ENCODE measurements at regions not wholly inside any gene's neighbourhood (a gene's known extent, or its start where the extent isn't known, plus 50 kb on each side); places are given as distances from the start of the nearest gene placed in this dataset.
"Not testable (repeated sequence)": the region's sequence is repeated elsewhere in the genome, so short reads cannot be mapped to it uniquely, and the experiment has no call there.

- ATAC-seq: no peak
- H3K27me3 Mint-ChIP-seq (ENCODE audit: low read depth): no peaks in the 10 kb centered on the region
- peaks cover 15% of the 10 kb centered on the region for H3K9me3 Mint-ChIP-seq
Observed at GRCh38 chr9:26219961-26220360, 541.7 kb upstream of the TUSC1 start.

DNA sequence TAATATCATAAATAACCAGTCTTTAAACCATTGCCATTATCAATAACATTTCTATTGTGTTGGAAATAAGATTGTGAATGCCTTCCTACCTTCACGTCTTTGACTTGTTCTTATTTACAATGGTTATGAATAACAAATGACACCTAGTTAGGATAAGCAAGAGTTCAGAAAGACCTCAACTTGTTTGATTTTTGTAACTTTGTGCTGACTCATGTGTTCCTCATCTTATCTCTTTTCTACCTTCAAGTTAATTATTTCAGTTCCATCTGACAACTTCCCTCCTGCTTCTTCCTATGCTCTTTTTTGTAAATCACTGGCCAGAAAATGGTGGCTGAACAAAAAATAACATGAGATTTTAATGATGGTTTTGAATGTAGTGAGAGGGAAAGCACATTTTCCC is 538.5 kb upstream of the TUSC1 start:
- Mint-ChIP-seq H3K36me3 (ENCODE audit: insufficient read depth) (no peaks in the 10 kb centered on the region), H3K4me1 (ENCODE audit: low read depth) (no peaks in the 10 kb centered on the region), H3K4me3 (no peak overlapping the region), H3K27me3 (ENCODE audit: low read depth) (no peaks in the 10 kb centered on the region), H3K9me3 (peaks cover 21% of the 10 kb centered on the region)
- ATAC-seq: no peak
- DNase-seq: no peak

More at GRCh38 chr9:26219961-26220360, 541.7 kb upstream of the TUSC1 start:
- no peak overlapping the region for H3K4me3 Mint-ChIP-seq
- no peak for DNase-seq
- no peaks in the 10 kb centered on the region for H3K4me1 Mint-ChIP-seq (ENCODE audit: low read depth)
- H3K36me3 Mint-ChIP-seq (ENCODE audit: insufficient read depth): no peaks in the 10 kb centered on the region

- H3K9me3 Mint-ChIP-seq: peaks cover 26% of the 10 kb centered on the region
- H3K4me3 Mint-ChIP-seq; H3K36me3 Mint-ChIP-seq (ENCODE audit: insufficient read depth); DNase-seq; H3K4me1 Mint-ChIP-seq (ENCODE audit: low read depth); ATAC-seq; H3K27me3 Mint-ChIP-seq (ENCODE audit: low read depth): not testable (repeated sequence)
Observed at GRCh38 chr9:26214713-26215444, 536.6 kb upstream of the TUSC1 start.

DNA sequence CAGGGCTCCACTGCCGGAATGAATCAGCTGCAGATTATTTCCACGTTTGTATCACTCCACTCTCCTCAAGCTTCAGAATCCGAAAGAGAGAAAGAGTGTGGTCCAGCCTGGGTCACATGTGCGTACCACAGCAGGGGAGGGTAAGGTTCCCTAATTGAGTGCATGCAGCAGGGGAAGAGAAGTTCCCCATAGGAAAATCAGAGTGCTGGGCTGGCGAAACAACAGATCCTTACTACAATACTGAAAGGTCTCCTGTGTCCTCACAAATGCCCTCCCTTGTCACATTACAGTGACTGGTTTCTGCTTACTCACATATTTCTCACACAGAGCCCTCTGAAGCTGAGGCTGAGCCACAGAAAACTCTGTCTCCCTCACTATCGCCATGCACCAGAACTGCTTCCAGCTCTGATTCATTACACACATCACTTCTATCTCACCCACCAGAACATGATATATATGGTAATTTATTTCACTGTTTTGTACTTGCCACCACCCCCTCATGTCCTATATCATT is 532.2 kb upstream of the TUSC1 start:
- Mint-ChIP-seq H3K4me3 (no peak overlapping the region), H3K9me3 (peaks cover 17% of the 10 kb centered on the region), H3K4me1 (ENCODE audit: low read depth) (no peaks in the 10 kb centered on the region), H3K27me3 (ENCODE audit: low read depth) (no peaks in the 10 kb centered on the region), H3K36me3 (ENCODE audit: insufficient read depth) (no peaks in the 10 kb centered on the region)
- no peak for ATAC-seq
- DNase-seq: no peak

GRCh38 chr9:26205261-26205660 is 527.0 kb upstream of the TUSC1 start:
- DNase-seq: no peak
- no peak overlapping the region for H3K4me3 Mint-ChIP-seq
- ATAC-seq: no peak
- no peaks in the 10 kb centered on the region for H3K36me3 Mint-ChIP-seq (ENCODE audit: insufficient read depth)
- H3K4me1 Mint-ChIP-seq (ENCODE audit: low read depth): no peaks in the 10 kb centered on the region
- no peaks in the 10 kb centered on the region for H3K27me3 Mint-ChIP-seq (ENCODE audit: low read depth)
- peaks cover 7% of the 10 kb centered on the region for H3K9me3 Mint-ChIP-seq

DNA sequence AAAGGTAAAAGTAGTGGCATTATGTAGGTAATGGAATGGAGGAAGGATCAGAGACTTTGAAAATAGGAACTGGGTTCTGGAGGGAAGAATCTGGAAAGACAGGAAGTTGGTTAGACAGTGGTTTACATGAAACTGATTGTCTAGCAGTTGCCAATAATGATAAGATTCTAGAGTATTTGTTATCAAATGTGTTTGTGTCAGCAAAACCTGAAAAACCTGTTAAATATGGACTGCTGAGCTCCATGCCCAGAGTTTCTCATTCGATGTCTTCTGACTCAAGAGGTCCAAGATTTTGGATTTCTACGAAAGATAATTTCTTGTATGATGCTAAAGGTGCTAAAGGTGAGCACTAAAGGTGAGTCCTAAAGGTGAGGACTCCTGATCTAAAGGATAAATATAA is 515.0 kb upstream of the TUSC1 start:
- Mint-ChIP-seq H3K36me3 (ENCODE audit: insufficient read depth) (no peaks in the 10 kb centered on the region), H3K9me3 (peaks cover 28% of the 10 kb centered on the region), H3K4me3 (no peak overlapping the region), H3K4me1 (ENCODE audit: low read depth) (no peaks in the 10 kb centered on the region), H3K27me3 (ENCODE audit: low read depth) (no peaks in the 10 kb centered on the region)
- DNase-seq: no peak
- ATAC-seq: no peak

GRCh38 chr9:26191711-26192110 is 513.5 kb upstream of the TUSC1 start:
- Mint-ChIP-seq H3K4me3 (no peak overlapping the region), H3K27me3 (ENCODE audit: low read depth) (no peaks in the 10 kb centered on the region), H3K9me3 (peaks cover 31% of the 10 kb centered on the region), H3K36me3 (ENCODE audit: insufficient read depth) (no peaks in the 10 kb centered on the region), H3K4me1 (ENCODE audit: low read depth) (no peaks in the 10 kb centered on the region)
- DNase-seq (no peak), ATAC-seq (no peak)

GRCh38 chr9:26181836-26182235 is 503.6 kb upstream of the TUSC1 start:
- Mint-ChIP-seq H3K4me3 (no peak overlapping the region), H3K27me3 (ENCODE audit: low read depth) (no peaks in the 10 kb centered on the region), H3K4me1 (ENCODE audit: low read depth) (no peaks in the 10 kb centered on the region), H3K36me3 (ENCODE audit: insufficient read depth) (no peaks in the 10 kb centered on the region), H3K9me3 (peaks cover 14% of the 10 kb centered on the region)
- no peak for ATAC-seq
- DNase-seq: no peak

GRCh38 chr9:26176628-26177027 is 498.4 kb upstream of the TUSC1 start:
- Mint-ChIP-seq H3K27me3 (ENCODE audit: low read depth) (no peaks in the 10 kb centered on the region), H3K36me3 (ENCODE audit: insufficient read depth) (no peaks in the 10 kb centered on the region), H3K4me1 (ENCODE audit: low read depth) (no peaks in the 10 kb centered on the region), H3K4me3 (no peak overlapping the region), H3K9me3 (peaks cover 4% of the 10 kb centered on the region)
- DNase-seq: no peak
- ATAC-seq: no peak

DNA sequence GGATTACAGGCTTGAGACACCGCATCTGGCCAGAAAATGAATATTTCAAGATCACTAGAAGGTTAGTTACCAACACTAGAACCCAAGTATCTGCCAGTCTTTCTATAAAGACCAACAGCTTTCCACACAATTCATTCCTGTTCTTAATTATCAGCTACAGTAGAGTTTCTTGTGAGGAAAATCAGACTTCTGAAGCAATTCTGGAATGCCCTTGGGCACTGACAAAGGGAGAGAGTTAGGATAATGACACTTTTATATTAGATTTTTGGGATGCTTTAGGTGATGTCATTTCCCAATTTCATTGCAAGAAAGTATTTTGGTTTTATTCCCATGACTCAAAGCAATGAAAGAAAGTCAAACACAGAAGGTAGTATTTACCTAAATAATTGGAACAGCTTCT is 497.0 kb upstream of the TUSC1 start:
- Mint-ChIP-seq H3K4me1 (ENCODE audit: low read depth) (no peaks in the 10 kb centered on the region), H3K36me3 (ENCODE audit: insufficient read depth) (no peaks in the 10 kb centered on the region), H3K27me3 (ENCODE audit: low read depth) (no peaks in the 10 kb centered on the region), H3K9me3 (no peaks in the 10 kb centered on the region), H3K4me3 (no peak overlapping the region)
- DNase-seq: no peak
- no peak for ATAC-seq

DNA sequence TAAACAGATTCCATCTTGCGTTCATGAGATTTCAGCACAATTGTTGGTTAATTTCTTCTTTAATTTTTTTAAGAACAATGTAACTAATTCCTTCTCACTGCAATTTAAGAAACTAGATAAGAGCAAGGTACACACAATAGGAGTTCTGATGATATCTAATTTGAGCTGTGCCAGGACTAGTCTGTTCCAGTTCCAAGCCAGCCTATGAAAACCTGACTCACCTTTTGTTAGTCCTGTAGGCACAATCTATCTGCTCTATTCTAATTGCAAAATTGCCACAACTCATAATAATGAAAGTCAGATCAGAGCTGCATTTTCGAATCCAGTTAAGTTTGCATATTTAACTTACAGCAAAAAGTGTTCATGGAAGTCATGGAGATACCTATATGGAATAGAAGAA is 494.1 kb upstream of the TUSC1 start:
- Mint-ChIP-seq H3K9me3 (peaks cover 4% of the 10 kb centered on the region), H3K4me1 (ENCODE audit: low read depth) (no peaks in the 10 kb centered on the region), H3K4me3 (no peak overlapping the region), H3K36me3 (ENCODE audit: insufficient read depth) (no peaks in the 10 kb centered on the region), H3K27me3 (ENCODE audit: low read depth) (no peaks in the 10 kb centered on the region)
- ATAC-seq (no peak), DNase-seq (no peak)

- no peak for DNase-seq
Observed at GRCh38 chr9:26171691-26172090, 493.4 kb upstream of the TUSC1 start.

DNA sequence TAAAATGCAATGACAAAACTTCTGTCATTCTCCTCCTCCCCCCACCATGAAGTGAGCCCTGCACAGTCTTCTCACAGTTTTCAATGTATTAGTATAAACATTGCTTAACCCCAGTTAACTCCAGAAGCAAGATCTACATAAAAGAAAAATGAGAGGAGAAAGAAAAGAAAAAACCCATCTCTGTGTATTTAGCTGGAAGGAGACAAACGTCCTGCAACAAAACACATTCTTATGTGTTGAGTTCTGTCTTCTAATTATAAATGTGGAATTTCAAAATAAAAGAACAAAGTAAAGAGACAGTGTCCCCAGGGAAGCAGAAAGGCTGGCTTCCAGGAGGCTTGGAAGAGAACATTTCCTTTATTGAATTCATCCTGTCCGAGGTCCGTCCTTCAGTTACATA is 491.9 kb upstream of the TUSC1 start:
- DNase-seq (no peak), ATAC-seq (no peak)
- H3K4me1 Mint-ChIP-seq (ENCODE audit: low read depth): no peaks in the 10 kb centered on the region

More at GRCh38 chr9:26171691-26172090, 493.4 kb upstream of the TUSC1 start:
- H3K4me1 Mint-ChIP-seq (ENCODE audit: low read depth): no peaks in the 10 kb centered on the region
- H3K9me3 Mint-ChIP-seq: peaks cover 4% of the 10 kb centered on the region
- H3K36me3 Mint-ChIP-seq (ENCODE audit: insufficient read depth): no peaks in the 10 kb centered on the region
- no peak overlapping the region for H3K4me3 Mint-ChIP-seq
- ATAC-seq: no peak
- H3K27me3 Mint-ChIP-seq (ENCODE audit: low read depth): no peaks in the 10 kb centered on the region

DNA sequence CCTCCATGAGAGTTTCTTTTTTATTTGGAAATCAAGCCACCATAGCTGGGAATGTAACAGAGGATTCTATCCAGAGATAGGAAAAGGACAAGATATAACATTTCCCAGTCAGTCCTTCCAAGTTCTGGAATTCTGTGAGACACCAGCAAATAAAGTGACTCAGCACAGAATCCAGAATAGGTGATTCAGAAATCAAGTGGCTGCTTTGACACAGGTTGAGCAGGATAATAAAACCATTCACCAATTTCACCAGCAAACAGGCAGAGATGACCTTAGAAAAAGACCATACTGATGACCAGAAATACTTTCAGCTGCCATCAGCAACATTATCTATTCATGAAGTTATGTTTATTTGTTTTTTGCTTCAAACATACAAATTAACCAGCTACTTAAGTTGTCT is 491.5 kb upstream of the TUSC1 start:
- H3K9me3 Mint-ChIP-seq: peaks cover 4% of the 10 kb centered on the region
- no peaks in the 10 kb centered on the region for H3K36me3 Mint-ChIP-seq (ENCODE audit: insufficient read depth)
- no peak for DNase-seq
- no peak for ATAC-seq
- H3K4me3 Mint-ChIP-seq: no peak overlapping the region
- no peaks in the 10 kb centered on the region for H3K27me3 Mint-ChIP-seq (ENCODE audit: low read depth)
- H3K4me1 Mint-ChIP-seq (ENCODE audit: low read depth): no peaks in the 10 kb centered on the region

More for the DNA sequence above, 491.9 kb upstream of the TUSC1 start:
- Mint-ChIP-seq H3K27me3 (ENCODE audit: low read depth) (no peaks in the 10 kb centered on the region), H3K4me3 (no peak overlapping the region), H3K36me3 (ENCODE audit: insufficient read depth) (no peaks in the 10 kb centered on the region), H3K9me3 (peaks cover 4% of the 10 kb centered on the region)

- H3K27me3 Mint-ChIP-seq (ENCODE audit: low read depth): no peaks in the 10 kb centered on the region
- H3K36me3 Mint-ChIP-seq (ENCODE audit: insufficient read depth): no peaks in the 10 kb centered on the region
- ATAC-seq (no peak), DNase-seq (no peak)
- H3K9me3 Mint-ChIP-seq: peaks cover 4% of the 10 kb centered on the region
- no peak overlapping the region for H3K4me3 Mint-ChIP-seq
- H3K4me1 Mint-ChIP-seq (ENCODE audit: low read depth): no peaks in the 10 kb centered on the region
Observed at GRCh38 chr9:26166537-26166936, 488.3 kb upstream of the TUSC1 start.

Measured in activated T-cell treated with anti-CD3 and anti-CD28 coated beads, Interleukin-2, amount 50 U/mL, for 4 hours (primary cell).